HepG2 (cell line): ENCODE measurements at regions not wholly inside any gene's neighbourhood (a gene's known extent, or its start where the extent isn't known, plus 50 kb on each side); places are given as distances from the start of the nearest gene placed in this dataset.
"Not testable (repeated sequence)": the region's sequence is repeated elsewhere in the genome, so short reads cannot be mapped to it uniquely, and the experiment has no call there.

ENCODE experiments used
- ATAC-seq: fragments of 200-7000 bp; cut with Tn5 transposase; 3 replicates; pipeline ENCODE4 v1.9.1; 2020; ENCODE audit warnings: mild to moderate bottlenecking, moderate library complexity
- BruUV-seq: library from RNA; stranded (reverse); fragments of 400-500 nt; replicated peaks from 2 replicates; lab custom pipeline; 2021; lab: Mats Ljungman, UMichigan
- CTCF ChIA-PET: fragments of 300-600 bp; formaldehyde crosslinking; extraction: SDS; loops from one replicate; lab custom pipeline; 2021; ENCODE audit warnings: low total read pairs, inconsistent platforms, low intra/inter-chr PET ratio; lab: Yijun Ruan, JAX
- POLR2A ChIA-PET: fragments of 350-600 bp; sonication (Branson Sonifier 250); formaldehyde crosslinking; loops from one replicate; lab custom pipeline; 2020; ENCODE audit warnings: antibody characterized with exemption, inconsistent platforms; lab: Yijun Ruan, JAX
- DNase-seq: peaks from one replicate; pipeline ENCODE4 v3.0.0-alpha.2; 2015; ENCODE audit warnings: low spot score
- FAIRE-seq: peaks from 3 replicates; lab custom pipeline; 2011; peaks lifted over from hg19 to GRCh38; lab: Jason Lieb, UNC
- H2AFZ ChIP-seq: one replicate; pipeline ENCODE4 v1.6.1; 2011; ENCODE audit warnings: low read length, inconsistent platforms
- H3K27ac ChIP-seq: fragments of 300-600 bp; 3 replicates; pipeline ENCODE4 v1.8.0; 2011; ENCODE audit warnings: mixed run types, mild to moderate bottlenecking, mixed read lengths, low read length, inconsistent platforms; ENCODE audit not compliant: insufficient read depth; ENCODE audit errors: extremely low read length
- H3K27me3 ChIP-seq, 2 experiments: fragments of 200-600 bp in 1 of 2; 2 replicates in 1 of 2; 3 replicates in 1 of 2; pipeline versions ENCODE4 v1.6.0 to v1.8.0; 2011; ENCODE audit warnings: low read length in 2 of 2, mild to moderate bottlenecking in 2 of 2, moderate library complexity in 2 of 2, inconsistent platforms in 1 of 2; ENCODE audit not compliant: insufficient read depth in 2 of 2, control insufficient read depth in 1 of 2
- H3K36me3 ChIP-seq, 2 experiments: fragments of 200-600 bp in 1 of 2; replicated peaks in 1 of 2; 2 replicates in 1 of 2; 3 replicates in 1 of 2; pipeline versions ENCODE4 v1.5.1 to v1.8.0; 2011; ENCODE audit warnings: low read length in 2 of 2, inconsistent platforms in 1 of 2; ENCODE audit not compliant: insufficient read depth in 2 of 2, control insufficient read depth in 1 of 2
- H3K4me1 ChIP-seq: 2 replicates; pipeline ENCODE4 v1.5.1; 2012; ENCODE audit warnings: low read length, inconsistent platforms; ENCODE audit not compliant: insufficient read depth
- H3K4me2 ChIP-seq: 2 replicates; pipeline ENCODE4 v1.6.0; 2011; ENCODE audit warnings: low read depth, low read length, inconsistent platforms
- H3K4me3 ChIP-seq, 3 experiments: fragments of 200-600 bp in 1 of 3; sonication (generic), shearing (Covaris generic) in 1 of 3; replicated peaks in 1 of 3; 2 replicates each; pipeline ENCODE4 v1.5.1; 2011 to 2016; ENCODE audit warnings: low read length in 3 of 3, inconsistent platforms in 2 of 3, low read depth in 2 of 3, mild to moderate bottlenecking in 2 of 3, control low read depth in 1 of 3, mixed read lengths in 1 of 3; ENCODE audit not compliant: insufficient read depth in 1 of 3
- H3K79me2 ChIP-seq: one replicate; pipeline ENCODE4 v1.6.1; 2011; ENCODE audit warnings: low read length, inconsistent platforms; ENCODE audit not compliant: insufficient read depth
- H3K9ac ChIP-seq: 2 replicates; pipeline ENCODE4 v1.6.0; 2011; ENCODE audit warnings: mild to moderate bottlenecking, low read depth, low read length, inconsistent platforms; ENCODE audit not compliant: insufficient read depth
- H3K9me3 ChIP-seq: 2 replicates; pipeline ENCODE4 v1.5.1; 2012; ENCODE audit warnings: mild to moderate bottlenecking, low read length
- H4K20me1 ChIP-seq: 2 replicates; pipeline ENCODE4 v1.6.0; 2011; ENCODE audit warnings: inconsistent platforms, mild to moderate bottlenecking, low read length, moderate library complexity; ENCODE audit not compliant: insufficient read depth
- RAD51 ChIP-seq: fragments of 450-650 bp; IDR thresholded peaks from 2 replicates; pipeline ENCODE4 v1.6.1; 2016; ENCODE audit warnings: borderline replicate concordance
- RERE ChIP-seq: IDR thresholded peaks from 2 replicates; pipeline ENCODE4 v1.6.1; 2016; ENCODE audit warnings: low read depth, missing genetic modification reagents, missing compliant biosample characterization
- SRSF1 ChIP-seq: fragments of 200-400 bp; formaldehyde crosslinking; optimal IDR thresholded peaks from 2 replicates; pipeline ENCODE3; 2017; ENCODE audit warnings: mild to moderate bottlenecking, low read depth, low read length, moderate library complexity
- ZBTB46 ChIP-seq: sonication (generic); formaldehyde crosslinking; IDR thresholded peaks from 2 replicates; pipeline ENCODE4 v1.4.0; 2020; ENCODE audit warnings: mild to moderate bottlenecking, missing genetic modification reagents, borderline replicate concordance
- ZNF230 ChIP-seq: sonication (generic); formaldehyde crosslinking; IDR thresholded peaks from 2 replicates; pipeline ENCODE4 v1.4.0; 2020; ENCODE audit warnings: mild to moderate bottlenecking, missing genetic modification reagents
- ZNF556 ChIP-seq: sonication (generic); formaldehyde crosslinking; IDR thresholded peaks from 2 replicates; pipeline ENCODE4 v1.4.0; 2020; ENCODE audit warnings: mild to moderate bottlenecking, missing genetic modification reagents, borderline replicate concordance
- ZNF772 ChIP-seq: sonication (generic); formaldehyde crosslinking; IDR thresholded peaks from 2 replicates; pipeline ENCODE4 v1.5.0; 2020; ENCODE audit warnings: mild to moderate bottlenecking, missing genetic modification reagents
- WGBS: methylation state at CpG from one replicate; pipeline ENCODE4 v1.1.6; 2017; ENCODE audit warnings: low lambda C conversion rate; 5-methylcytosine and 5-hydroxymethylcytosine counted together
- in situ Hi-C: cut with HindIII; loops from 2 replicates; pipeline ENCODE4 v1.10.0; 2017; ENCODE audit warnings: low pct_unique_long_range_greater_than_20kb; ENCODE audit not compliant: extremely low pct_ligation_motif_present
- intact Hi-C: fragments of 100-400 bp; cut with micrococcal nuclease; formaldehyde crosslinking; loops from one replicate; pipeline ENCODE4 v1.10.0; 2022; ENCODE audit not compliant: unreplicated experiment

- TF ChIP-seq ZBTB46 (CRISPR knock-in tag) (no peak), ZNF772 (CRISPR knock-in tag) (no peak), SRSF1 (no peak), RERE (CRISPR knock-in tag) (no peak), RAD51 (no peak), ZNF556 (CRISPR knock-in tag) (no peak), ZNF230 (CRISPR knock-in tag) (no peak)
These were observed 123.9 kb upstream of the SLC13A1 start (continued) for GRCh38 chr7:123323689-123324088.

- H3K79me2 ChIP-seq, H2AFZ ChIP-seq, intact Hi-C loops, ATAC-seq, H3K4me3 ChIP-seq, DNase-seq, H4K20me1 ChIP-seq, BruUV-seq, CTCF ChIA-PET, H3K4me1 ChIP-seq, H3K27ac ChIP-seq, FAIRE-seq, in situ Hi-C loops, POLR2A ChIA-PET, H3K36me3 ChIP-seq, H3K9ac ChIP-seq, H3K27me3 ChIP-seq, H3K4me2 ChIP-seq: not testable (repeated sequence)
- WGBS, result 11% methylated on average over 5 of the region's 5 CpGs
- peaks cover 42% of the 10 kb centered on the region for H3K9me3 ChIP-seq
These were observed 121.8 kb upstream of the SLC13A1 start for GRCh38 chr7:123321578-123321977.
